DND-41 (cell line): ENCODE measurements at regions not wholly inside any gene's neighbourhood (a gene's known extent, or its start where the extent isn't known, plus 50 kb on each side); places are given as distances from the start of the nearest gene placed in this dataset.
"Not testable (repeated sequence)": the region's sequence is repeated elsewhere in the genome, so short reads cannot be mapped to it uniquely, and the experiment has no call there.

Experiments
- ATAC-seq: fragments of 200-7000 bp; cut with Tn5 transposase; 3 replicates; pipeline ENCODE4 v1.9.1; 2021; ENCODE audit warnings: low read depth; ENCODE audit not compliant: insufficient read depth
- DNase-seq: peaks from one replicate; pipeline ENCODE4 v3.0.0-alpha.2; 2020
- H2AFZ ChIP-seq: 2 replicates; pipeline ENCODE4 v1.6.0; 2012; ENCODE audit warnings: low read depth, low read length
- H3K27ac ChIP-seq: 2 replicates; pipeline ENCODE4 v1.5.1; 2012; ENCODE audit warnings: low read length, inconsistent platforms
- H3K27me3 ChIP-seq: fragments of 200-600 bp; sonication (generic); 2 replicates; pipeline ENCODE4 v1.6.0; 2012; ENCODE audit warnings: low read length, mild to moderate bottlenecking, inconsistent platforms; ENCODE audit not compliant: insufficient read depth, poor library complexity
- H3K36me3 ChIP-seq: 2 replicates; pipeline ENCODE4 v1.5.1; 2012; ENCODE audit warnings: low read length, inconsistent platforms; ENCODE audit not compliant: insufficient read depth
- H3K4me1 ChIP-seq: 2 replicates; pipeline ENCODE4 v1.5.1; 2012; ENCODE audit warnings: mild to moderate bottlenecking, low read length; ENCODE audit not compliant: insufficient read depth
- H3K4me2 ChIP-seq: 2 replicates; pipeline ENCODE4 v1.6.0; 2012; ENCODE audit warnings: mild to moderate bottlenecking, moderate library complexity, low read length, inconsistent platforms; ENCODE audit not compliant: insufficient read depth
- H3K4me3 ChIP-seq, 2 experiments: fragments of 200-600 bp in 1 of 2; shearing (Covaris generic) in 1 of 2; 2 replicates each; pipeline ENCODE4 v1.5.1; 2012 to 2016; ENCODE audit warnings: inconsistent platforms in 2 of 2, low read length in 2 of 2, mild to moderate bottlenecking in 2 of 2, low read depth in 1 of 2, moderate library complexity in 1 of 2
- H3K79me2 ChIP-seq: 2 replicates; pipeline ENCODE4 v1.6.0; 2012; ENCODE audit warnings: low read length, inconsistent platforms; ENCODE audit not compliant: insufficient read depth
- H3K9ac ChIP-seq: 2 replicates; pipeline ENCODE4 v1.6.0; 2012; ENCODE audit warnings: low read depth, mild to moderate bottlenecking, inconsistent platforms, low read length, moderate library complexity
- H3K9me3 ChIP-seq: 2 replicates; pipeline ENCODE4 v1.5.1; 2012; ENCODE audit warnings: low read length, moderate library complexity, mild to moderate bottlenecking, inconsistent platforms; ENCODE audit not compliant: insufficient read depth, severe bottlenecking
- H4K20me1 ChIP-seq: 2 replicates; pipeline ENCODE4 v1.6.0; 2012; ENCODE audit warnings: low read length; ENCODE audit not compliant: insufficient read depth

DNA sequence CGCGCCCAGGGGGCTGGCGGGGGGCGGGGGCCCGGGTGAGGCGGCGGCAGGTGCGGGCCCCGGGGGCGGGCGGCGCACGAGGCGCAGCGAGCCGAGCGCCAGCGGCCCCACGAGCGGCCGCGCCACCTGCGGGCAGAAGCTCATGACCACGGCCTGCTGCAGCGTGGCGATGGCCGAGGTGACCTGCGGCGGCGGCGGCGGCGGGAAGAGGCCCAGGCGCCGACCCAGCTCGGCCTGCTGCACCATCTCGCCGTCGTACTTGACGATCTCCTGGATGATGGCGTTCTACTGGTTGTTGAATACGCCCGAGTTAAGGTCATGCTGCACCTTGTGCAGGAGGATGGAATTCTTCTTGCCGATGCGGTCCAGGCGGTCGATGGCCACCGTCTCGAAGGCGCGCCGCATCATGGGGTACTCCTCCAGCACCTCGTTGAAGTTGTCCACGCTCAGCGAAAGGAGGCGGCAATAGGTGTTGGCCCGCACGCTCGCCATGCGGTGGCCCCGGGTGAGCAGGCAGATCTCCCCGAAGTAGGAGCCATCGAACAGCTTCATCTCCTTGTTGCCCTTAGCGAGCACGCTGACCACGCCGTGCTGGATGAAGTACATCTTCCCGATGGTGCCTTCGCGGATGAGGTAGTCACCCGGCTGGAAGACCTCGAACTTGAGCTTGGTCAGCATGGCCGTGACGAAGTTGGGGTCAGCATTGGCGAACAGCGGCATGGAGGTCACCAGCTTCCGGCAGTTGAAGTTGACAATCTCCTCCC is 89.5 kb downstream of the GOLGA8K start:
- not testable (repeated sequence) for H3K79me2 ChIP-seq, H3K4me2 ChIP-seq, ATAC-seq, H3K4me3 ChIP-seq, H3K9me3 ChIP-seq, H3K4me1 ChIP-seq, H3K36me3 ChIP-seq, H4K20me1 ChIP-seq, H3K9ac ChIP-seq, H3K27ac ChIP-seq, H2AFZ ChIP-seq, H3K27me3 ChIP-seq, DNase-seq

DNA sequence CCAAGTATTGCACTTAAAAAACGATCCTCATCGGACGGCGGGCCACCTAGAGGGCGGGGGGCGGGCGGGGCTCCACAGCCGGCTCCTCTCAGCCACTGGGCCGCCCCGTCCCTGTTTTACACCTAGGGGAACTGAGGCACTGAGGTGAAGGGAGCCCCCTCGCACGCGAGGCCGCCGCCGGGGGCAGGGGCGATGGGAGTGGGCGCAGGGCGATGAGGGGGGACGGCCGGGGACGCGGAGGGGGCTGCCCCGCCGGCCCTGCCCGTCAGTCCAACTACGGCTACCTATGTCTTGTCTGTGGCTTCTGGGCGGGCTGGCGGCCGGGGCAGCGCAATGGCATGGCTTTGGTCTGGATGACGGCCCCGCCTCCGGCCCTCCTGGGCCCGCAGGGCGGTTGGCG is 90.4 kb downstream of the GOLGA8K start:
- H3K36me3 ChIP-seq, H3K4me1 ChIP-seq, H3K4me2 ChIP-seq, H4K20me1 ChIP-seq, H3K9me3 ChIP-seq, H3K9ac ChIP-seq, ATAC-seq, H3K27me3 ChIP-seq, H3K79me2 ChIP-seq, H3K27ac ChIP-seq, H2AFZ ChIP-seq, DNase-seq, H3K4me3 ChIP-seq: not testable (repeated sequence)

DNA sequence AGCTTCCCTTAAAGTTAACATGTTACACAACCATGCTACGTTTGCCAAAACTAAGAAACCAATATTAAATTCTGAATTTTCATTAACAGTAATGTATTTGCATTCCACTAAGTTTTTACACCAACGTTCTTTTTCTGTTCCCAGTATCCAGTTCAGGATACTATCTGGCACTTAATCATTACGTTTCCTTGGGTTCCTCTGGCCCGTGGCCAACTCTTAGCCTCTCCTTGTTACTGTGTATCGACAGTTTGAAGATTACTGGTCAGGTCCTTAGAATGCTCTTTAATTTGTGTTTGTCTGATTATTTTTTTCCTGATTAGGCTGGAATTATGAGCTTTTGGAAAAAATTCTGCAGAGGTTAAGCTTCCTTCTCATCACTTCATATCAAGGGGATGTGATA is 95.5 kb downstream of the GOLGA8K start:
- not testable (repeated sequence) for H4K20me1 ChIP-seq, H3K9ac ChIP-seq, H3K79me2 ChIP-seq, H2AFZ ChIP-seq, H3K4me3 ChIP-seq, H3K36me3 ChIP-seq, H3K4me1 ChIP-seq, H3K4me2 ChIP-seq, H3K27ac ChIP-seq, ATAC-seq, DNase-seq, H3K9me3 ChIP-seq, H3K27me3 ChIP-seq

DNA sequence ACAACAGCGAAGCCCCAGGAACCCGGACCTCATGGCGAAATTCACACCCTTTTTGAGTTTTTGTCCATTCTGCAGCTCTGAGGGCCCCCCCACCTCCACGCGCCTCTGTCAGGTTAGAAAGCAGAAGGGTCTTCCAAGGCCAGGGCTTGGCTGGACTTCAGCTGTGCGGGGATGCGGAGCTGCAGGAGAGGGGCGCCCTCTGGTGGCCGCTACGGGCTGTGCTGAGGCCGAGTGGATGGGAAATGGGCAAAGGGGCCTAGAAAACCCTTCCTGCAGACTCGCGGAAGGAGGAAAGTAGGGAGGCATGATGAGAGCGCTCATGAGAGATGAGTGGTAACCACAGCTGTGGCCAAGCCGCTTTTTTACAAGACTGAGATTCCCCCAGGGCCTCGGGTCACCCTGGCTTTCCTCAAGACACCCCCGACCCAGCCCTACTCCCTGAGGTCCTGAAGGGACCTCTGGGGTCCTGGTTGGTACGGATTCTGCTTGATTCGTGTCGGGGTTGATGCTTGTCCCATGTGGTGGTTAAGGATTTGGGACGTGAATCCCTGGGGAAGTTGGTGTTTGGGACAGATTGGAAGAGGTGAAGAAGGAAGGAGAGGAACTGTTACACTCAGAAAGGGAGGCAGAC is 126.8 kb downstream of the GOLGA8K start:
- ATAC-seq = peak; percentile 79
- not testable (repeated sequence) for H3K4me2 ChIP-seq, H2AFZ ChIP-seq, H3K36me3 ChIP-seq, DNase-seq, H3K9ac ChIP-seq, H4K20me1 ChIP-seq, H3K27ac ChIP-seq, H3K4me1 ChIP-seq, H3K9me3 ChIP-seq, H3K4me3 ChIP-seq, H3K79me2 ChIP-seq, H3K27me3 ChIP-seq

DNA sequence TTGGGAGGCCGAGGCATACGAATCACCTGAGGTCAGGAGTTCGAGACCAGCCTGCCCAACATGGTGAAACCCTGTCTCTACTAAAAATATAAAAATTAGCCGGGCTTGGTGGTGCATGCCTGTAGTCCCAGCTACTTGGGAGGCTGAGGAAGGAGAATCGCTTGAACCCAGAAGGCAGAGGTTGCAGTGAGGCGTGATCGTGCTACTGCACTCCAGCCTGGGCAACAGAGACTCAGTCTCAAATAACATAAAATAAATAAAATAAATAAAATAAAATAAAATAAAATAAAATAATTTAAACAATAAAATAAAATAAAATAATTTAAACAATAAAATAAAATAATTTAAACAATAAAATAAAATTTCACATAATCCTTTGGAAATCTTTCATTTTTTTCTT is 149.1 kb downstream of the GOLGA8K start:
- H4K20me1 ChIP-seq, H3K4me3 ChIP-seq, H3K27ac ChIP-seq, H3K36me3 ChIP-seq, H3K4me2 ChIP-seq, H2AFZ ChIP-seq, DNase-seq, H3K79me2 ChIP-seq, ATAC-seq, H3K9ac ChIP-seq, H3K27me3 ChIP-seq, H3K9me3 ChIP-seq, H3K4me1 ChIP-seq: not testable (repeated sequence)

DNA sequence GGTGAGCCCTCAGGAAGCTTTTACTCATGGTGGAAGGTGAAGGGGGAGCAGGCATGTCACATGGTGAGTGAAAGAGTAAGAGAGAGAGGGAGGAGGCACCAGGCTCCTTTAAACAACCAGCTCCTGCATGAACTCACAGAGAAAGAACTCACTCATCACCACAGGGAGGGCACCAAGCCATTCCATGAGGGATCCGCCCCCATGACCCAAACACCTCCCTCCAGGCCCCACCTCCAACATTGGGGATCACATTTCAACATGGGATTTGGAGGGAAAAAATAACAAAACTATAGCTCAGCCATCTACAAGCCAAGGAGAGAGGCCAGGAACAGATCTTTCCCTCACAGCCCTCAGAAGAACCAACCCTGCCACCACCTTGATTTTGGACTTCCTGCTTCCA is 153.9 kb downstream of the GOLGA8K start:
- ATAC-seq, DNase-seq, H4K20me1 ChIP-seq, H3K4me1 ChIP-seq, H3K4me3 ChIP-seq, H3K79me2 ChIP-seq, H3K27ac ChIP-seq, H3K27me3 ChIP-seq, H3K36me3 ChIP-seq, H3K9me3 ChIP-seq, H3K4me2 ChIP-seq, H2AFZ ChIP-seq, H3K9ac ChIP-seq: not testable (repeated sequence)

DNA sequence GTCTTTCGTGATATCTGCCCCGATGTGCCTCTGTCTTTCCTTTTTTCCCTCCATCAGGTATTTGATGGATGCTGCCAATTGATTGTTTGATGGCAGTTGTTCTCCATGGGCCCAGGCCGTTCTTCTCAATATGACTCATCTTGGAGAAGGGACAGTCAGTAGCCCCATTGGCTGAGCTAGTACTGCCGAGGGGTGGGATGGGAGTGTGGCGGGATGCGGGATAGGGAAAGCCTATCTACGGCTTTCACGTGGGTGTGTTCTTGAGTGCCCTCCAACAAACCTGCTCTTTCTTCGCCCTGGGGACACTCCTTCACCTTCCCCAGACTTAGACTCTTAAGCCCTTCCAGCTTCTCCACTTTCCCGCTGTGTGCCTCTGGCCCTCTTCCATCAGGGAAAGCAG is 159.4 kb downstream of the GOLGA8K start:
- H3K4me3 ChIP-seq, H3K4me1 ChIP-seq, H2AFZ ChIP-seq, H3K9ac ChIP-seq, H3K27ac ChIP-seq, H3K4me2 ChIP-seq, H3K79me2 ChIP-seq, ATAC-seq, DNase-seq, H3K9me3 ChIP-seq, H3K36me3 ChIP-seq, H4K20me1 ChIP-seq, H3K27me3 ChIP-seq: not testable (repeated sequence)

DNA sequence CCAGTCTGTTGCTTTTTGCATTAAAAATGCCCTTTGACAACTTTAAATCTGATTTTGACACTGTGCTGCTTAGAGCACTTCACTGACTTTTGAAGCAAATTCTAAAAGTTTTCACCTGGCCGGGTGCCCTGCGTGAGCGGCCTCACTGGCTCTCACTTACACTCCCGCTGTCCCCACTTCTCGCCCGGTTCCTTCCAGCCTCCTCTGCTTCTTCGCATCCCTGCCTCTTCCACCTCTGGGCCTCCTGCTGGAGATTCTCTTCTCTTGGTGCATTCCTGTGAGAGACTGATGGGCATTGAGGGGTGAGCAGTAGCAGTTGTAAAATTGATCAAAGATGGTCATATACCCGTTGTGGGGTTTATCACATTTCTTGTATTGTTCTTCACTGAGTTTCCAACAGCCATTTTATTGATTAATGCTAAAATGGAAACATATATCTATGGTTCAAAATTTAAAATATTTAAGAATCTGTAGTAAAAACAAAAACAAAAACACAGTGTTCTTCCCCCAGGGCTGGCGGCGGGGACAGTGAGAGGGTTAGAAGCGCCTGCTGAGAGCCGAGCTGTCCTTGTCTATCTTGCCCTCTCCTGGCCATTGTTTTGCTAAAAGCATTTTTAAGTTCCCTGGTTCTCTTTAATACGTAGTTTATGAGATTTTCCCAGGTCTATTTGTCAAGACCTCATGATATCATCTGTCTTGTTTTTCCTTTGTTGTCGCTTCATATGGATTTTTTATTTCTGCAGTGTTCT is 160.1 kb downstream of the GOLGA8K start:
- H3K4me1 ChIP-seq, H3K27ac ChIP-seq, H3K4me2 ChIP-seq, H3K4me3 ChIP-seq, H3K27me3 ChIP-seq, H3K36me3 ChIP-seq, H3K9me3 ChIP-seq, H2AFZ ChIP-seq, H4K20me1 ChIP-seq, H3K9ac ChIP-seq, ATAC-seq, DNase-seq, H3K79me2 ChIP-seq: not testable (repeated sequence)
